ENCODE measurements at regions not wholly inside any gene's neighbourhood (a gene's known extent, or its start where the extent isn't known, plus 50 kb on each side); places are given as distances from the start of the nearest gene placed in this dataset.
A peak's percentile ranks its signal among the peaks of the same experiment; 100 is the strongest.

- DNase-seq (ENCODE audit: low read depth): no peak
Measured at GRCh38 chr5:27312291-27312893, 274.0 kb upstream of the CDH9 start.

GRCh38 chr5:27311544-27311943 is 273.2 kb upstream of the CDH9 start:
- DNase-seq (ENCODE audit: low read depth): no peak

GRCh38 chr5:27308153-27308552 is 269.8 kb upstream of the CDH9 start:
- no peak for DNase-seq (ENCODE audit: low read depth)

- DNase-seq (ENCODE audit: low read depth): no peak
Measured at GRCh38 chr5:27290172-27290571, 251.8 kb upstream of the CDH9 start.

GRCh38 chr5:27276119-27276518 is 237.7 kb upstream of the CDH9 start:
- DNase-seq (ENCODE audit: low read depth): no peak

- DNase-seq (ENCODE audit: low read depth): no peak
Measured at GRCh38 chr5:27275345-27275744, 237.0 kb upstream of the CDH9 start.

GRCh38 chr5:27269766-27270165 is 231.4 kb upstream of the CDH9 start:
- no peak for DNase-seq (ENCODE audit: low read depth)

GRCh38 chr5:27267209-27267824 is 228.9 kb upstream of the CDH9 start:
- no peak for DNase-seq (ENCODE audit: low read depth)

- no peak for DNase-seq (ENCODE audit: low read depth)
Measured at GRCh38 chr5:27266184-27266583, 227.8 kb upstream of the CDH9 start.

- no peak for DNase-seq (ENCODE audit: low read depth)
Measured at GRCh38 chr5:27257696-27258095, 219.3 kb upstream of the CDH9 start.

GRCh38 chr5:27252911-27253310 is 214.5 kb upstream of the CDH9 start:
- no peak for DNase-seq (ENCODE audit: low read depth)

GRCh38 chr5:27242258-27242626 is 203.9 kb upstream of the CDH9 start:
- no peak for DNase-seq (ENCODE audit: low read depth)

- DNase-seq (ENCODE audit: low read depth): peak; percentile 98
Measured at GRCh38 chr5:27241564-27242257, 203.3 kb upstream of the CDH9 start.

- no peak for DNase-seq (ENCODE audit: low read depth)
Measured at GRCh38 chr5:27240791-27241190, 202.4 kb upstream of the CDH9 start.

GRCh38 chr5:27234916-27235315 is 196.5 kb upstream of the CDH9 start:
- DNase-seq (ENCODE audit: low read depth): no peak

GRCh38 chr5:27221410-27221809 is 183.0 kb upstream of the CDH9 start:
- no peak for DNase-seq (ENCODE audit: low read depth)

- no peak for DNase-seq (ENCODE audit: low read depth)
Measured at GRCh38 chr5:27220752-27221151, 182.4 kb upstream of the CDH9 start.

GRCh38 chr5:27217977-27218376 is 179.6 kb upstream of the CDH9 start:
- DNase-seq (ENCODE audit: low read depth): no peak

- DNase-seq (ENCODE audit: low read depth): no peak
Measured at GRCh38 chr5:27217155-27217956, 179.0 kb upstream of the CDH9 start.

GRCh38 chr5:27216367-27216950 is 178.1 kb upstream of the CDH9 start:
- no peak for DNase-seq (ENCODE audit: low read depth)

- no peak for DNase-seq (ENCODE audit: low read depth)
Measured at GRCh38 chr5:27208051-27208450, 169.7 kb upstream of the CDH9 start.

- DNase-seq (ENCODE audit: low read depth): no peak
Measured at GRCh38 chr5:27191786-27192510, 153.6 kb upstream of the CDH9 start.

All from GM04503 (cell line).